ENCODE measurements at regions not wholly inside any gene's neighbourhood (a gene's known extent, or its start where the extent isn't known, plus 50 kb on each side); places are given as distances from the start of the nearest gene placed in this dataset.

- no peak for DNase-seq
Observed at GRCh38 chr16:51759329-51759728, 608.3 kb upstream of the SALL1 start.

- no peak for DNase-seq
Observed at GRCh38 chr16:51757921-51758479, 606.9 kb upstream of the SALL1 start.

DNA sequence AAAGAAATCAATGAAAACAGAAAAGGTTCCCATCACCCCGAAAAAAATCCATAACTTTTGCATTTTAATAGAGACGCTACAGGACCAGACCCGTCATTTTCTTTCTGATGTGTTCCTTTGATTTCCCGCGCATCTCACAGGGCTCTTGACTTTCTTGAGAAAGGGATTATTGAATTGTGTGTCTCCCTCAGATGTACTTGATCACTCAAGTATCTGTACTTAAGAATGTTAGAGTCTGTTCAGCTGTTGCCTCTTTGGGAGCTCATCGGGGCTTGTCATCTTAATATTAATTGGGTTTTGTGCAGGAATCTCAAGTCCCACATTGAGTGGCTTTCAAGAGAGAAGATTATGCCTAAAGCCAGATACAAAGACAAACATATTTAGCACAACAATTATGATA lies 606.4 kb upstream of the SALL1 start:
- no peak for DNase-seq

DNA sequence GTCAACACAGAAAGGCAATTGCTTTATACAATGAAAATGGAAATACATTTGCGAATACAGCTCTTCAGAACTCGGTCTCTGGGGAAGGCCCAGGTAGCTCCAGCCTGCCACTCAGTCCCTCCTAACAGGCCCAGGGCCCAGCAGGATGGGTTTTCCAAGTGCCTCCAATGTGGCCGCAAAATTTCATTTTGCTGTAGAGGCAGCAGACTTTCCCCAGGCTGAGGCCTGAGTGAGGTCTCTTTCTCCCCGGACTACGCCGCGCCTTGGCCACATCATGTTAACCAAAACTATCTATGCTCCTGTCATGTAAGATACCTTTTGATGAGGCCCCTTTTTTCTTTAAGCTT lies 606.0 kb upstream of the SALL1 start:
- no peak for DNase-seq

DNA sequence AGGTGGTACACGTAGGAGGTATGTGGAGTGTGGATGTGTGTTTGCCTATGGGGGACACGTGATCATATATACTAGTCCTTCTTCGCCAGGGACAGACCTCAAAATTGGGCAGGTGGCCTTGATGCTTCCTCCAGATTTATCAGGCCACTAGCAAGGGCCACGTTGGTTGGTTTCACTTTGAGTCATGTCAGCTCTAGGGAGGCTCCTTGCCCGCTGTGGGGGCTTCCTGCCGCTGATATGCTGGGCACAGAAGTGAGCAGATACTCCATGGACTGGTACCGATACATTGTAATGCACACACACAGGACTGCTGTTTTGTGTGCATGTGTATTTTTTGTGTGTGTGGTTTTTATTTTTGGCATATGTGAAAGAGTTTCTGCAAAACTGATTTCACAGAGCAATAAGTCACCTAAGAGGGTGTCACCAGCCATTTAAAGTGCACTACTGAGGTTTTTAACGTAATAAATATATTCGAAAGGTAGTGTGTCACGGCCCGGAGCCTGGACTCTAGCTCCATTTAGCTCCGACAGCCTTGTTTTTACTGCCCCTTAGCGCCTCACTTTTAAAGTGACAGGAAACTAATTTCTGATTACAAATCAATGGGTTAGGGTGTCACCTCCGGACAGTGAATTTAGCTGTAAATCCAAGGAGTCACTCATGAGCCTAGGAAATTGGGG lies 605.5 kb upstream of the SALL1 start:
- peak; percentile 37 for DNase-seq

GRCh38 chr16:51755577-51756355 lies 604.7 kb upstream of the SALL1 start:
- DNase-seq: no peak

DNA sequence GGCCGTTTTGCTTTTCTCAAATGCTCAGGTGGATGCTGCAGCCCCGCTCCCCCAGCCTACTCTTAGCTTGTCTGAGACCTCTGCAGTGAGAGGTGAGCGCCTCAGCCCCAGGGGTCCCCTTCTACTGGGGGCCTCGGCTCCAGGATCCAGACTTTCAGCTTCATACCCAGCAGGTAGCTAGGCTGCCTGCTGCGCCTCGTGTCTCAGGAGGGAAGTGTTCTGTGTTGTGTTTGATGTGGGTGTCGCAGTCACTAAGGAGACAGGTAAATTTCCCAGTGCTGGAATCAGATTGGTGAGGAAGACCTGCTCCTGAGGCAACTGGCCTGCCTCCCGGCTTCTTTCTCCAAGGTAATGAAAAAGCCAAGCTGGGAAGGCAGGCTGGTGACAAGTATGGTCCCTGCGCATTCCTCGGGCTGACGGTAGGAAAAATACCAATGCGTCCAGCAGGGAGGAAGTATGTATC lies 604.0 kb upstream of the SALL1 start:
- DNase-seq: no peak

- DNase-seq: no peak
Observed at GRCh38 chr16:51753467-51754127, 602.5 kb upstream of the SALL1 start.

DNA sequence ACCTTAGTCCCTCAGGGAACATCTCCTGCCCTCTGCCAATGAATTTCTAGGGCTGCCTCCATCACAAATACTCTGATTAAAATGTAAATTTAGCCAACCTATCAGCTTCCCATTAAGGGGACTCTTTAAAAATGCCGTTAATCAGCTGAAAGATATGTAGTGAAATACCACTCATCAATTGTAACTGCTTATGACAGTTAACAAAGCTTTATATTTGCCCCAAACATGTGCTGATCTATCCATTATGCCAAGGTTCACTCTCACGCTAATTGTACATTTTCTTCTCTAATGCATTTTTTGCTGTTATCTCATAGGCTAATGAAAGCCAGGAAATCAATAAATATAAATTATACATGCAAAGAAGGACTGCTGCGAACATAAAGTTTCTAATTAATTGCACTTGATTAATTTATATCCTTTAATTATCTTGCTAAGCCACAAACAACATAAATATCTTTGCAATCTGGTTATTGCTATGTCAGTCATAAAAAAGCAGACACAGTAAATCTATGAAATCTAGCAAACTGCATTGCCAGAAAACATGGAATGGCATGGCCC lies 601.4 kb upstream of the SALL1 start:
- no peak for DNase-seq

- no peak for DNase-seq
Observed at GRCh38 chr16:51747329-51747728, 596.3 kb upstream of the SALL1 start.

GRCh38 chr16:51734220-51734619 lies 583.1 kb upstream of the SALL1 start:
- DNase-seq: no peak

DNA sequence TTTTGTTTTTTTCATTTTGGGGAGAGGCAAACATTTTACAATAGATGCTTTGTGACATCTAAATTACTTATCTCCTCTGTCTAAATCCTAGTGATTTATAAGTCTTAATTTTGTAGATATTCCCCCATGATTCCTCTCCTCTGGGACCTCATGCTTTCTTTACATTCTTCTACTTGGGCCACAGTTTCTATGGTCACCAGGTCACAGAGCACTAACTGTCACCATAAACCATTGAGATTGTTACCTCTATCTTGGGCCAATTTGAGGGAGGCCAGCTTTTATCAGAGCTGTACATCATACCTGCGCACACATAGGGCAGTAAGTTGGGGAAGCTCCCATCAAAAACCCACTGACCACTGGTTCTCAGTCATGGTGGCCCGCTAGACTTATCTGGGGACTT lies 582.1 kb upstream of the SALL1 start:
- DNase-seq: no peak

- no peak for DNase-seq
Observed at GRCh38 chr16:51731160-51731559, 580.1 kb upstream of the SALL1 start.

DNA sequence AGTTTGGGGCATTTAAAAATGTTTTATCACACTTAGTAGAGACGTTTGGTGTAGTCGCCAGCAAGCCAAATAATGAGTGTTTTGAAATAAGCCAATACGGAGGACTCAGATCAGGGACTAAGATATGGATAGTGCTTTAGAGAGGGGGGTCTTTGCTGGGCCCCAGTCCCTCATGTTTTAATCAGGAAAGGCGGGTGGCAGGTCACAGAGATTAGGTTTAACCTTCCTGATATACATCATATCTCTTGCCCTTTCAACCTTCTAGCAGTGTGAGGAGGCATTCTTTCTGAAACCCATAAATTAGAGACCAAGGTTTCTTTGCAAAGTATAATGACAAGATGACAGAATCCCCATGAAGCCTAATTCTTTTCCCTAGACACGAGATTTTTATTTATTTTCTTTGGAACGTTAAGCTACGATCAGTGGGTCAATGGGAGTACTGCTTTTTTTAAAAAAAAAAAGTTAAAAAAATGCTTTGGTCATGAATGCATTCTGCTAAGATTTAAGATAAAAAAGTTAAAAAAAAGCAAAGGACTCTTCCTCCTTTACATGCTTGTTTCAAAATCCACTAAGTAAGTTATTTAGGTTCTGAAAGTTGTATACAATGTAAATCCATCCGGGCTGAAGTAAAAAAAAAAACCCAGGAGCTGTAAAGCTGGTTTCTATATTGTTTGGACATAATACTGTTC lies 572.1 kb upstream of the SALL1 start:
- DNase-seq: no peak

DNA sequence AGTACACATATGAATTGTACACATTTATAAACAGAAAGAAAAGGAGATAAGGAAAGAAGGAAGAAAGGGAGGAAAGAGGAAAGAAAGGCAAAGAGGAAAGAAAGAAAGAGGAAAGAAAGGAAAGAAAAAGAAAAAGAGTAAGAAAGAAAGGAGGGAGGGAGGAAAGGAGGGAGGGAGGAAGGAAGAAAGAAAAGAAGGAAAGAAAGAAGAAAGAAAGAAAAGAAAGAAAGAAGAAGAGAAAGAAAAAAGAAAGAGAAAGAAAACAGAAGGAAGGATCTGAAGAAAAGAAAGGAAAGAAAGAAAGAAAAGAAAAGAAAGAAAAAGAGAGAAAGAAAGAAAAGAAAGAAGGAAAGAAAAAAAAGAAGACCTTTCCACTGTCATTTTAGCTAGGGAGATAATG lies 571.4 kb upstream of the SALL1 start:
- no peak for DNase-seq

DNA sequence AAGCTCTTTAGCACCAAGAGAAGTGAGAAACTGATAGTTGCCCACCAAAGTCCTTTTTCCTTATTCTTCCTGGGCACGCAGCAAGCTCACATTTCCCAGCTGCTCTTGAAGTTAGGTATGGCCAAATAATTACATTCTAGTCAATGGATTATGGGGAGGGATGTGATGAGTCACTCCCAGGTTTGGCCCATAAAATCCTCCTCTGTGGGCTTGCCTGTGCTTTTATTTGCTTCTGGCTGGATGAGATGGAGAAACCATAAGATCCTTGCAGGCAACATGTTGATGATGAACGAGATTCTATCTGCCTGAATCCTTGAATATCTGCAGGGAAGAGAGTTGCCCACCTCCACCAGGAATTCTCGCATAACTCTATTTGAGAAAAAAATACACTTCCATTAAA lies 568.3 kb upstream of the SALL1 start:
- no peak for DNase-seq

DNA sequence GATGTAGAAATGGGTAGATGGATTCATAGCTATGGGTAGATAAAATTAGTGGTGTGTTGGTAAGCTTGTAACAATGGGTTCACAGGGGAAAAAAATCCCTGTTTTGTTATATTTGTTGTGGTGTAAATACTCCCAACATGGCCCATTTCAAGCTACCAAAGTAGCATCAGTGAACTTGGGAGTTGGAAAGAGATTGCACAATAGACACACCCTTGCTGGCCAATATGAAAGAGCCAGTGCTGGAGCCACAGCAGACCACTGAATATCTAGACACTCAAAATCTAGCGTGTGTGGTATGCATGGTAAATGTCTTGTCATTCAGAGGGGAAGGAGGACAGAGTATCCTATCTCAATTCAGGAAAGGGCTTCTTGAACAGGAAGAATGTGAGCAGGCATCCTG lies 565.1 kb upstream of the SALL1 start:
- no peak for DNase-seq

DNA sequence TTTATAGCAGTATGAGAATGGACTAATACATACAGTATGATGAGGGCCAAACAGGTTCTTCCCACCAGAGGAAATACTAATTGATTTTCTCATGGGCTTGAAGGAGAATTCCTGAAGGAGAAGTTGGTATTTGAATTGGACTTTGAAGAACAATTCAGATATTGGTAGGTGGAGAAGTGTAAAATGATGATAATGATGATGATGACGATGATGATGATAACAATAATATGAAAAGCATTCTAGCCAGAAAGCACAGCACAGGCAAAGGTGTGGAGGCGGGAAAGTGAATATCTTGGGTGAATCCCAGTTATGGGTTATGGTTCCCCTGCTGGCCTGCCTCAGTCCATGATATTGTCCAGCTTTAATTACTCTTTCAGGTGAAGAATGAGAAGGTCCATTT lies 562.4 kb upstream of the SALL1 start:
- no peak for DNase-seq

- no peak for DNase-seq
Observed at GRCh38 chr16:51710905-51711563, 560.0 kb upstream of the SALL1 start.

DNA sequence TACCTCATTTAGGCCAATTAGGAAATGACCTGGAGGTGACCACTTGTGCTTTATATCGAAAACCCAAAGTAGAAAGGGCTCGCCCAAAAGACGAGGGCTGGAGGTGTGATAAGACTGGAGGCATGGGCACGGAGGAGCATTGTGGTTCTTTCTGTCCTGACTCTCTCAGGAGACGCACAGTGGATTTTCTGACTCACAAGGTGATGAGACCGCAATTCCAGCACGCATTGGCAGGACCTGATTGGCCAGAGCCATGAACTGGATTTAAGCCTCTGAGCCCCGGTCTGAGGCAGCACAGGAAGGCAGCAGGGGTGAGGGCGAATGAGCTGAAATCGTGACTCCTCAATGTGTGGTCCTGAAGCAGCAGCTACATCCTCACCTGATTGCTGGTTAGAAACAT lies 559.1 kb upstream of the SALL1 start:
- DNase-seq: no peak

GRCh38 chr16:51708861-51709260 lies 557.8 kb upstream of the SALL1 start:
- no peak for DNase-seq

GRCh38 chr16:51707666-51708065 lies 556.6 kb upstream of the SALL1 start:
- no peak for DNase-seq
